ENCODE measurements at regions not wholly inside any gene's neighbourhood (a gene's known extent, or its start where the extent isn't known, plus 50 kb on each side); places are given as distances from the start of the nearest gene placed in this dataset.
A peak's percentile ranks its signal among the peaks of the same experiment; 100 is the strongest.

DNA sequence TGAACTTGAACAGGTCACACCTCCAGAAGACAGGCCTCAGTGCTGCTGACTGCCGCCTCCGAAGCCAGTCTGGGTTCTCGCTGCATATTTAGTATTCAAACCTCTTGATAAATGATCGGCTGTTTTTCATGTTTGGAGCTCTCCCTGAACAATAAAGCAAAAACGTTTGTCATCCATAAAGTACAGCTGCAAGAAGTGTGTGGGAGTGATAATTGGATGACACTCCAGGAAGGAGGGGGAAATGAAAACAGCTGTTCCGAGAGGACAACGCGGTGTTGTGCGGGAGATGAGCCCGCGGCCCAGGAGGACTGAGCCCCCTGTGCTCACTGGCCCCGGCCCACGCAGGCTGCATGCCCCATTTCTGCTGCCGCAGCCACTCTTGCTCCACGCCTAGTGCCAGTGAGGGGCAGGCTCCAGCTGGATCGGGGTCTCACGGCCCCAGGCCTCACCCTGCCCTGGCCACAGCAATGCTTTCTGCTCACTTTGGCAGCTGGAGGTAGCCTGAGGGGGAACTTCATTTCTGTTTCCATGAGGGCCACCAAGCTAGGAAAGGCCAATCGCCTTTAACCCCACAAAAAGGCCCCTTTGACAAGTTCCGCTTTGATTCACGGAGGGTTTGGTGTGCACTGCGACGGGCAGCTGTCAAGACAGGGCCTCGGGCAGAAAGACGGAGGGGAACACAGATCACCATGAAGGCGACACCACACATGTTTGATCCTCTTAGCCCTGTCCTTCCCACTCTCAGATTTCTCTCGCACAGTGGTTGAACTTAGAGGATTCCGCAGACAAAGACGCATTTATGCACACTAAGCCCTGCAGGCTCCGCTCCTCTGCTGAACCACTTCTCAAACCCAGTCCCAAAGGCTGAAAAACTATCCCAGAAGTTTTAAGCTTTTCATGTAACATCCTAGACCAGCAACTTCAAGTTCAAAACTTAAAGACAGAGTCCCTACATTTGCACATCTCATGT lies 537.6 kb downstream of the EFNB2 start:
- H3K4me3 ChIP-seq (ENCODE audit: low read depth, poor library complexity, severe bottlenecking), result no peak overlapping the region
- no peak for DNase-seq (ENCODE audit: low spot score in 2 of 2)
- intact Hi-C loops (cut with DNase I; ENCODE audit: low total_unique reads), result no loop called here
- TF ChIP-seq, protein P1, sequence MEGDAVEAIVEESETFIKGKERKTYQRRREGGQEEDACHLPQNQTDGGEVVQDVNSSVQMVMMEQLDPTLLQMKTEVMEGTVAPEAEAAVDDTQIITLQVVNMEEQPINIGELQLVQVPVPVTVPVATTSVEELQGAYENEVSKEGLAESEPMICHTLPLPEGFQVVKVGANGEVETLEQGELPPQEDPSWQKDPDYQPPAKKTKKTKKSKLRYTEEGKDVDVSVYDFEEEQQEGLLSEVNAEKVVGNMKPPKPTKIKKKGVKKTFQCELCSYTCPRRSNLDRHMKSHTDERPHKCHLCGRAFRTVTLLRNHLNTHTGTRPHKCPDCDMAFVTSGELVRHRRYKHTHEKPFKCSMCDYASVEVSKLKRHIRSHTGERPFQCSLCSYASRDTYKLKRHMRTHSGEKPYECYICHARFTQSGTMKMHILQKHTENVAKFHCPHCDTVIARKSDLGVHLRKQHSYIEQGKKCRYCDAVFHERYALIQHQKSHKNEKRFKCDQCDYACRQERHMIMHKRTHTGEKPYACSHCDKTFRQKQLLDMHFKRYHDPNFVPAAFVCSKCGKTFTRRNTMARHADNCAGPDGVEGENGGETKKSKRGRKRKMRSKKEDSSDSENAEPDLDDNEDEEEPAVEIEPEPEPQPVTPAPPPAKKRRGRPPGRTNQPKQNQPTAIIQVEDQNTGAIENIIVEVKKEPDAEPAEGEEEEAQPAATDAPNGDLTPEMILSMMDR (IDR thresholded peaks at IDR 0.05), result no peak
- TF ChIP-seq POLR2A (IDR thresholded peaks at IDR 0.05), result no peak
- WGBS, 2 donors, result 51 to 58% methylated on average over 29 of the region's 29 CpGs

- no peak overlapping the region for H3K4me3 ChIP-seq (ENCODE audit: low read depth, poor library complexity, severe bottlenecking)
- TF ChIP-seq, protein P1 (IDR thresholded peaks at IDR 0.05), result no peak
- TF ChIP-seq POLR2A (IDR thresholded peaks at IDR 0.05), result no peak
- WGBS, 2 donors, result 89 to 90% methylated on average over 13 of the region's 13 CpGs
- intact Hi-C loops (cut with DNase I; ENCODE audit: low total_unique reads), result no loop called here
- no peak for DNase-seq (ENCODE audit: low spot score in 2 of 2)
Measured at GRCh38 chr13:105996391-105997025, 539.0 kb downstream of the EFNB2 start.

- 88 to 93% methylated on average over 5 of the region's 5 CpGs for WGBS, 2 donors
- no peak for TF ChIP-seq POLR2A (IDR thresholded peaks at IDR 0.05)
- TF ChIP-seq, protein P1 (IDR thresholded peaks at IDR 0.05), result no peak
- intact Hi-C loops (cut with DNase I; ENCODE audit: low total_unique reads), result no loop called here
- DNase-seq (ENCODE audit: low spot score in 2 of 2), result no peak
- H3K4me3 ChIP-seq (ENCODE audit: low read depth, poor library complexity, severe bottlenecking), result no peak overlapping the region
Measured at GRCh38 chr13:105994340-105994739, 541.1 kb downstream of the EFNB2 start.

DNA sequence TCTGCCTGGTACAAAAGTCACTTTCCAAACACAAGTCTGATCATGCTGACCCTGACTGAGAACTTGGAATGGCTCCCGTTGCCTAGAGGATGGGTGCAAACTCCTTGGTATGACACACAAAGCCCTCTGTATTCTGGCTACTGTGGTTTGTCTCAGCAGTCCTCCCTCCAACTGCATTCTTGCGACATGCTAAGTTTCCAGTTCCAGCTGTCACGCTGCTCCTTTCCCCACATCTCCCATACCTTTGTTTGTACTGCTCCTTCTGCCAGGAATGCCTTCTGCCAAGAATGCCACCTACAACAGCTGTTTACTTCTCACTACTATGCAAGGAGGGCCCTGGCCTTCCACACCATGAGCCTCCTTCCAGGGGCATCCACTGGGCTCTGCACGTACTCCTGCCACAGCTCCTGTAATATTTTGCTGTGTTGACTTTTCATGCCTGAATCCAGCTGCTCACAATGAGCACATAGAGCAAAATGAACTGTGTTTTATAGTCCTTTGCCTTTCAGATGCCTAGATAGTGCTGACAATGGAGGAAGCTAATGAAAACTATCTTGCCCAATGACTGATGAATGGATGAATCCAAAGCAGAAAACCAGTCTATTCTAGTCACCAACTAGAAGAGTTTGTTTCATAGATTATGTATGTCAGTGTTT lies 543.7 kb downstream of the EFNB2 start:
- intact Hi-C loops (cut with DNase I; ENCODE audit: low total_unique reads), result no loop called here
- H3K4me3 ChIP-seq (ENCODE audit: low read depth, poor library complexity, severe bottlenecking), result no peak overlapping the region
- peak in 1 of 2 donors; percentile 71 for DNase-seq (ENCODE audit: low spot score in 2 of 2)
- WGBS, 2 donors, result 31 to 72% methylated on average over 4 of the region's 4 CpGs
- TF ChIP-seq, protein P1 (IDR thresholded peaks at IDR 0.05), result no peak
- TF ChIP-seq POLR2A (IDR thresholded peaks at IDR 0.05), result no peak

DNA sequence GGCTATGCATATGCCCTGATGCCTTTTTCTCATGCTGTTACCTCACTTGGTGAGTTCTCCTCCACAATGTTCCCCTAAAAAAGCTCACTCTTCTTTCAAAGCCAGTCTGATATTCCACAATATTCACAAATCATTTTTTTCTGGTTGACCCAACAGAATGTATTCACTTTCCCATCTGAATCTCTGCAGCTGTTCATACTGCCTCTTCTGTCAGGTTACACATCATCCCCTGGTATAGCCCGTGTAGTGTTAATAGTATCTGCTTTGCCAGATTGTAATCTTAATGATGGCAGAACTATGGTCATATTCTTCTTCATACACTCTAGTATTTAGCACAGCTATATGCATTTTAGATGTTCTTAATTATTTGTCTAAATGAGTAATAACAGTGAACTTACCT lies 544.3 kb downstream of the EFNB2 start:
- 53 to 90% methylated on average over 1 of the region's 1 CpG for WGBS, 2 donors
- no peak for DNase-seq (ENCODE audit: low spot score in 2 of 2)
- no peak overlapping the region for H3K4me3 ChIP-seq (ENCODE audit: low read depth, poor library complexity, severe bottlenecking)
- intact Hi-C loops (cut with DNase I; ENCODE audit: low total_unique reads), result no loop called here
- TF ChIP-seq, protein P1 (IDR thresholded peaks at IDR 0.05), result no peak
- no peak for TF ChIP-seq POLR2A (IDR thresholded peaks at IDR 0.05)

Measured in lower leg skin (tissue), 4 donors.